Astrocyte of the cerebellum (primary cell): ENCODE measurements at regions not wholly inside any gene's neighbourhood (a gene's known extent, or its start where the extent isn't known, plus 50 kb on each side); places are given as distances from the start of the nearest gene placed in this dataset.
A peak's percentile ranks its signal among the peaks of the same experiment; 100 is the strongest.

ENCODE experiments used
- DNase-seq: peaks from one replicate; pipeline ENCODE4 v3.0.0-alpha.2; 2011; ENCODE audit warnings: low read depth
- H3K4me3 ChIP-seq: 2 replicates; pipeline ENCODE4 v1.5.1; 2011; ENCODE audit warnings: mild to moderate bottlenecking, low read depth, low read length, moderate library complexity
- in situ Hi-C: cut with HindIII; loops from 2 replicates; pipeline ENCODE4 v1.10.0; 2017; ENCODE audit warnings: low sequenced_read_pairs
- TF ChIP-seq, protein P1 (sequence below): IDR thresholded peaks from 2 replicates; pipeline ENCODE4 v1.5.1; 2012; ENCODE audit warnings: low read length, low read depth, moderate library complexity, mild to moderate bottlenecking; ENCODE audit errors: missing control alignments

DNA sequence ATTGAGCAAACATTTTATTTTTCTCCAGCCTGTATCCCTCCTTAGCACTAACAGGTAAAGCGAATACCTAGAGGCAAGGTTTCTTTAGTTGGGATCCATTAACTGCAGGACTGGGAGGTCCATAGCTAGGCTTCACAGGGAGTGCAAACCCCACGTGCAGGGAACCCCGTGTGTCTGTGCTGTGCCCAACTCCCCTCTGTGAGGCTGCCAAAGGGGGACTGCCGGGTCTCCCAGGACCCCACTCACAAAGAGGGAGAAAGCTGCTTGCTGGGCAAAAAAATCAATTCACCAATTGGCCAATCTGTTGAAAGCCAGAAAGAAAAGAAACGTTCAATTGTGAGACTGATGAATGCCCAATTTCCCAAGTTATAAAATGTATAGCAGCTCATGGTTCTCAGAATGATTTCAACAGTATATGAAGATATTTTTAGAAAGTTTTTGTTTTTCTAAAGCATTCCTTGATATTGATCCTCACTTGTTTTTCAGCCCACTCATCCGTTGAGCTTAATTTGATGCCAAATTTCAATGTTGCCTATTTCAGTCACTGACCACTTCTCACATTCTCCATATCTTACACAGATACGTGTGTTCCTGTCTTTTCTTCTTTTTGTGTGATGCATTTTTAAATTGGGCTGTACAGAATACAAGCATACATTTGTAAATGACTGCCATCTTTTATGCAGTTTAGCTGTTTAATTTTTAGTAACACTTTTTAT is 202.7 kb upstream of the PRSS58 start:
- no peak for DNase-seq
- H3K4me3 ChIP-seq: no peak overlapping the region
- TF ChIP-seq, protein P1, sequence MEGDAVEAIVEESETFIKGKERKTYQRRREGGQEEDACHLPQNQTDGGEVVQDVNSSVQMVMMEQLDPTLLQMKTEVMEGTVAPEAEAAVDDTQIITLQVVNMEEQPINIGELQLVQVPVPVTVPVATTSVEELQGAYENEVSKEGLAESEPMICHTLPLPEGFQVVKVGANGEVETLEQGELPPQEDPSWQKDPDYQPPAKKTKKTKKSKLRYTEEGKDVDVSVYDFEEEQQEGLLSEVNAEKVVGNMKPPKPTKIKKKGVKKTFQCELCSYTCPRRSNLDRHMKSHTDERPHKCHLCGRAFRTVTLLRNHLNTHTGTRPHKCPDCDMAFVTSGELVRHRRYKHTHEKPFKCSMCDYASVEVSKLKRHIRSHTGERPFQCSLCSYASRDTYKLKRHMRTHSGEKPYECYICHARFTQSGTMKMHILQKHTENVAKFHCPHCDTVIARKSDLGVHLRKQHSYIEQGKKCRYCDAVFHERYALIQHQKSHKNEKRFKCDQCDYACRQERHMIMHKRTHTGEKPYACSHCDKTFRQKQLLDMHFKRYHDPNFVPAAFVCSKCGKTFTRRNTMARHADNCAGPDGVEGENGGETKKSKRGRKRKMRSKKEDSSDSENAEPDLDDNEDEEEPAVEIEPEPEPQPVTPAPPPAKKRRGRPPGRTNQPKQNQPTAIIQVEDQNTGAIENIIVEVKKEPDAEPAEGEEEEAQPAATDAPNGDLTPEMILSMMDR: no peak
- in situ Hi-C loops: no loop called here

DNA sequence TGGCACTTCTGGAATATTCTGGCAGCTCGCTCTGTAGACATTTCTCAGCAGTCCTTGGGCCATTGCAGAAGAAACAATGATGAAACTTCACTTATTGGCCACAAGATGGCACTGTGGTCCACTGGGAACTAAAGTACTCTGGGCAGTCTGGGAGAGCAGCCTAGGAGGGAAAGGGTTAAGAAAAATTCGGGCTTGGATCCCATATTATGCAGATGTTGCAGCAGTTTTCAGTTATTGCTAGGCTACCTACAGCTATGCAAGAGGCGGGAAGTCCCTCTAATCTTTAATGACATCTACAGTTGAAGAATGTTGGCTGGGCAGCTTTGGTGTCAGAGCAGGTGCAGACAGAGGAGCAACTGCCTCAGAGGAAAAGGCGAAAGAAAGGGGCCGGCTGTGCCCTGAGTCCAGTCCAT is 201.7 kb upstream of the PRSS58 start:
- H3K4me3 ChIP-seq: no peak overlapping the region
- TF ChIP-seq, protein P1: peak; percentile 72
- DNase-seq: peak; percentile 75
- in situ Hi-C loops: no loop called here

DNA sequence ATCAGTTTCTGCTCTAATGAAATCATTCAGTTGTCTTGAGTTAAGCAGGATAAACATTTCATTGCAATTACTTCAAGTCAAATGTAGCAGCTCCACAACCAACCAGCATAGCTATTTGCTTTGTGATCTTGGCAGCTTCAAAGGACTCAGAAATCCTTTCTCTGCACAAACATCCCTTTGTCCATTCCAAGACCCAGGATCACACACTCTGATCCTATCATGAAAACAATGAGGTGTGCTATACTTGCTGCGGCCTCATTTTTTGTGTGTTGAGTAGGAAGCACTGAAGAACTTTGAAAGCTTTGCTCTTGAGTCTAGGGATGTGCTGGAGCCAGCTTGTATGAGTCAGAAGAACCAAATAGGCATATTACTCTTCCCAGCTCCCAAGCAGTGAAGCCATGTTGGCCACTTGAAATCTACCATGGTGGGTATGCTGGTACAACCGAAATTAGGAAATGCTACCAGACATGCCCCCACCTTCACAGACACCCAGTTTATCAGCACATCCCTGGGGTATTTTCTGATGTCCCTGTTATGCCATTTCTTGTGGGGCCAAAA is 199.4 kb upstream of the PRSS58 start:
- no peak overlapping the region for H3K4me3 ChIP-seq
- in situ Hi-C loops: no loop called here
- TF ChIP-seq, protein P1: no peak
- DNase-seq: no peak

DNA sequence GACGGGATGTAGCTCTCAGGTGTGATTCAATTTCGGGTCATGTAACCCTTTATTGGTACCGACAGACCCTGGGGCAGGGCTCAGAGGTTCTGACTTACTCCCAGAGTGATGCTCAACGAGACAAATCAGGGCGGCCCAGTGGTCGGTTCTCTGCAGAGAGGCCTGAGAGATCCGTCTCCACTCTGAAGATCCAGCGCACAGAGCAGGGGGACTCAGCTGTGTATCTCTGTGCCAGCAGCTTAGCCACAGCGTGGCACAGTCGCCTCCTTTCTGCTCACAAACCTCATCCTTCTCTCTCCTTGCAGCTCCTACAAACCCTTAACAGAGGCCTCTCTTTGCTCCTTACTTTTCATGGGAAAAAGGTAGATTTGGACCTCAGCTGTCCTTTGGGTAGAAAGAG is 197.5 kb upstream of the PRSS58 start:
- in situ Hi-C loops: no loop called here

DNA sequence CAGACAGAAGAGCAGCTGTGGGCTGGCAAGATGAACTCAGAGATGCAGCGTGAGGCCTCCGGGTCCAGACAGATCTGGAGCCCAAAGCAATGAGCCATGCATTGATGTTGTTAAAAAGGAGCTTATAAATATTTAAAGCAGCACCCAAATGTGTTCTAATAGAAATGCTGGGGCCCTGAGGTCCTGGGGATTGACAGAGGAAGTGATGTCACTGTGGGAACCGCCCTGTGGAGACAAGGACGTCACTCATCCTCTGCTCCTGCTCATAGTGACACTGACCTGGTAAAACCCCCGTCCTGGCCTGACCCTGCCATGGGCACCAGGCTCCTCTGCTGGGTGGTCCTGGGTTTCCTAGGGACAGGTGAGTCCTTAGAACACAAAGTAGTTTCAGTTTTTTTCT is 197.0 kb upstream of the PRSS58 start:
- no peak for DNase-seq
- TF ChIP-seq, protein P1: no peak
- no peak overlapping the region for H3K4me3 ChIP-seq
- in situ Hi-C loops: no loop called here

More for the DNA sequence above, 197.5 kb upstream of the PRSS58 start:
- H3K4me3 ChIP-seq: no peak overlapping the region
- TF ChIP-seq, protein P1: no peak
- no peak for DNase-seq

DNA sequence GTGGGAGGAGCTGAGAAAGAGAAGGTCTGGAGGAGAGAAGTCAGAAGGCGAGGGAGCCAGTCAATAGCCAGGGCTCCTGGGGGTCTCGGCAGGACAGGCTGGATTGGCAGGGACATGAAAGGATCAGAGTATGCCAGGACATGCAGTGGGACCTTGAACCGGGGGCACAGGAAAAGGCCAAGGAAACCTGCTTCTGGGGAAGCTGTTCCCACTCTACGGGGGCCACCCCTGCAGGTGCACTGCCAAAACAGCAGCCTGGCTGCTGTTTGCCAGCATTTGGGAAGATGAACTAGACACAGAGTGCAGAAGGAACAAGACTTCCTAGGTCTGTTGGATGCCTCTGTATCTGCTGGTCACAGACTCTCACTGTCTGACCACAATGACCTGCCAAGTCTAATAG is 194.9 kb upstream of the PRSS58 start:
- TF ChIP-seq, protein P1: no peak
- DNase-seq: no peak
- in situ Hi-C loops: no loop called here
- no peak overlapping the region for H3K4me3 ChIP-seq

DNA sequence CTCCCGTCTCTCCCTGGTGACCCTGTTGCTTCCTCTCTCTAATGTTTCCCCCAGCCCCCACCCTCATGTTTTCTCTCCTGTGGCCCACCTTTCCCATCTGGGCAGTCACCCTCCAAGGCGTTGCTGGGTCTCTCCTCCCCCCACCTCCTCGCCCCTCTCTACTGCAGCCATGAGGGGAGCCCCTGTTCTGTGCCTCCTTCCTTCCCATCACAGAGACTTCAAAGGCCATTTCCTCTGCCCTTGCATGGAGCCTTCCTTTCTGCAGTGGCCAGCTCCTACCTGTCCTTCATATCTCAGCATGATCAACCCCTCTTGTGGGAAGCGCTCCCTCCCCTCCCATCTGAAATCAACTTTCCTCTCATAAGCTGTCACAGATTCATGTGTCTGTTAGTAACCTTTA is 194.0 kb upstream of the PRSS58 start:
- no peak for DNase-seq
- no peak overlapping the region for H3K4me3 ChIP-seq
- in situ Hi-C loops: no loop called here
- TF ChIP-seq, protein P1: no peak
